Transverse colon (tissue), 4 donors: ENCODE measurements at regions not wholly inside any gene's neighbourhood (a gene's known extent, or its start where the extent isn't known, plus 50 kb on each side); places are given as distances from the start of the nearest gene placed in this dataset.

Source experiments
- CTCF ChIP-seq, 5 experiments: fragments of 200-600 bp in 3 of 5; fragments of 450-650 bp in 2 of 5; sonication (generic) in 3 of 5; IDR thresholded peaks; 1 replicate in 2 of 5; 2 replicates in 3 of 5; pipeline ENCODE4 v1.5.1; 2016 to 2017; ENCODE audit warnings: antibody characterized with exemption in 5 of 5, inconsistent platforms in 3 of 5, mild to moderate bottlenecking in 2 of 5, moderate library complexity in 1 of 5
- EP300 ChIP-seq: sonication (generic); formaldehyde crosslinking; IDR thresholded peaks from one replicate; pipeline ENCODE4 v1.6.1; 2017; ENCODE audit warnings: antibody characterized with exemption, low read depth
- POLR2A ChIP-seq: fragments of 450-650 bp; IDR thresholded peaks from one replicate; pipeline ENCODE4 v1.6.1; 2016; ENCODE audit warnings: antibody characterized with exemption, mild to moderate bottlenecking, moderate library complexity
- POLR2AphosphoS5 ChIP-seq, 3 donors: sonication (generic); formaldehyde crosslinking; IDR thresholded peaks; one replicate each; pipeline ENCODE4 v1.6.1; 2016; ENCODE audit warnings: antibody characterized with exemption in 3 of 3

GRCh38 chr21:35641271-35642016, 418.9 kb downstream of the SETD4 start:
- no peak for TF ChIP-seq POLR2A
- no peak for TF ChIP-seq POLR2AphosphoS5 (IDR thresholded peaks at IDR 0.05)
- no peak for TF ChIP-seq CTCF (IDR thresholded peaks at IDR 0.05)
- no peak for TF ChIP-seq EP300
